BLaER1 (cell line): ENCODE measurements at regions not wholly inside any gene's neighbourhood (a gene's known extent, or its start where the extent isn't known, plus 50 kb on each side); places are given as distances from the start of the nearest gene placed in this dataset.
"Not testable (repeated sequence)": the region's sequence is repeated elsewhere in the genome, so short reads cannot be mapped to it uniquely, and the experiment has no call there.

Experiments
- H3K27ac ChIP-seq: shearing (Covaris generic); formaldehyde crosslinking; 2 replicates; pipeline ENCODE4 v1.8.1; 2022
- H3K27me3 ChIP-seq: shearing (Covaris generic); formaldehyde crosslinking; 2 replicates; pipeline ENCODE4 v1.8.1; 2022
- H3K36me3 ChIP-seq: shearing (Covaris generic); formaldehyde crosslinking; 2 replicates; pipeline ENCODE4 v1.8.1; 2022
- H3K4me1 ChIP-seq: shearing (Covaris generic); formaldehyde crosslinking; 2 replicates; pipeline ENCODE4 v1.8.1; 2022
- H3K4me2 ChIP-seq: shearing (Covaris generic); formaldehyde crosslinking; 2 replicates; pipeline ENCODE4 v1.8.1; 2022
- H3K4me3 ChIP-seq: shearing (Covaris generic); formaldehyde crosslinking; 2 replicates; pipeline ENCODE4 v1.8.1; 2022
- H3K9ac ChIP-seq: shearing (Covaris generic); formaldehyde crosslinking; 2 replicates; pipeline ENCODE4 v1.8.1; 2022
- H3K9me3 ChIP-seq: shearing (Covaris generic); formaldehyde crosslinking; 2 replicates; pipeline ENCODE4 v1.8.1; 2022
- H4K20me1 ChIP-seq: shearing (Covaris generic); formaldehyde crosslinking; 2 replicates; pipeline ENCODE4 v1.8.1; 2022
- Cebpa-rat ChIP-seq: shearing (Covaris generic); IDR thresholded peaks from 2 replicates; pipeline ENCODE4 v1.8.1; 2022

GRCh38 chr9:78103971-78104433 lies 72.4 kb upstream of the GNAQ start:
- Histone ChIP-seq H3K4me2 (peak overlapping the region; percentile 13; the same call in 1 of the 2 replicates), H4K20me1 (no peaks in the 10 kb centered on the region), H3K36me3 (no peaks in the 10 kb centered on the region), H3K4me3 (no peak overlapping the region), H3K9me3 (peaks cover 21% of the 10 kb centered on the region), H3K27me3 (no peaks in the 10 kb centered on the region), H3K9ac (no peak overlapping the region), H3K4me1 (peaks cover 16% of the 10 kb centered on the region), H3K27ac (no peak overlapping the region)
- TF ChIP-seq Cebpa-rat = no peak

DNA sequence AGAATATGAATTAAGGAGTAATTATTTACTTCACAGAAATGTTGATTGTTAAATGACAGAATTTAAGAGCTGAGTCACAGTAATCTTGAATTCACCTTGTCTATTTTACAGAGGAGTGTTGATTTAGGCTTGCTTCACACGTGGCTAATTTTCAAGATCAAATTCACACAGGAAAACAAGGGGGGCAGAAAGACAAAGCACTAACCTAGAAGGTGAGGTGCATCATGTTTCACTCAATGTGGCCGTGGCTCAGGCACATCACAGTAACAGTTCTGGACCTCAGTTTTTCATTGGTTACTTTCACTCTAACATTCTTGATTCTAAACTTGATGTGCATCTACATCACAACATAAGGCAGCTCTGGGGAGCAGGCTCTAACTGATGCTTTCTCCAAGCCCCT lies 69.6 kb upstream of the GNAQ start:
- no peak overlapping the region for H3K9ac ChIP-seq
- H3K27ac ChIP-seq = no peak overlapping the region
- no peak for TF ChIP-seq Cebpa-rat

GRCh38 chr9:78097541-78097940 lies 65.9 kb upstream of the GNAQ start:
- Histone ChIP-seq H3K27ac (no peak overlapping the region), H3K4me2 (peak overlapping the region; percentile 15; the same call in 1 of the 2 replicates), H3K4me1 (peaks cover 6% of the 10 kb centered on the region; the same call in 1 of the 2 replicates), H3K9me3 (peaks cover 4% of the 10 kb centered on the region; the same call in 1 of the 2 replicates), H4K20me1 (no peaks in the 10 kb centered on the region), H3K27me3 (no peaks in the 10 kb centered on the region), H3K4me3 (no peak overlapping the region), H3K36me3 (no peaks in the 10 kb centered on the region), H3K9ac (no peak overlapping the region)
- no peak for TF ChIP-seq Cebpa-rat

More for the DNA sequence above, 69.6 kb upstream of the GNAQ start:
- Histone ChIP-seq H3K4me2 (no peak overlapping the region), H3K4me1 (peaks cover 16% of the 10 kb centered on the region), H4K20me1 (no peaks in the 10 kb centered on the region), H3K27me3 (no peaks in the 10 kb centered on the region), H3K36me3 (no peaks in the 10 kb centered on the region), H3K9me3 (peaks cover 4% of the 10 kb centered on the region), H3K4me3 (no peak overlapping the region)

DNA sequence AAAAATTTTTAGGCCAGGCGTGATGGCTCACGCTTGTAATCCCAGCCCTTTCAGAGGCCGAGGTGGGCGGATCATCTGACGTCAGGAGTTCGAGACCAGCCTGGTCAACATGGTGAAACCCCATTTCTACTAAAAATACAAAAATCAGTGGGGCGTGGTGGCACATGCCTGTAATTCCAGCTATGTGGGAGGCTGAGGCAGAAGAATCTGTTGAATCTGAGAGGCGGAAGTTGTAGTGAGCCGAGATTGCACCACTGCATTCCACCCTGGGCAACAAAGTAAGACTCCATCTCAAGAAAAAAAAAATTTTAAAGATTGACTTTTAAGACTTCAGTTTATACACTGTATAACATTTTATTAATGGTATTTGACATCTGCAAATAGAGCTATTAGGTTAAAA lies 60.1 kb upstream of the GNAQ start:
- no peaks in the 10 kb centered on the region for H3K4me1 ChIP-seq
- no peak overlapping the region for H3K4me3 ChIP-seq
- no peaks in the 10 kb centered on the region for H3K9me3 ChIP-seq
- H3K27me3 ChIP-seq = no peaks in the 10 kb centered on the region
- H3K36me3 ChIP-seq = no peaks in the 10 kb centered on the region
- no peak for TF ChIP-seq Cebpa-rat
- no peaks in the 10 kb centered on the region for H4K20me1 ChIP-seq
- no peak overlapping the region for H3K4me2 ChIP-seq
- H3K9ac ChIP-seq = no peak overlapping the region
- H3K27ac ChIP-seq = no peak overlapping the region

DNA sequence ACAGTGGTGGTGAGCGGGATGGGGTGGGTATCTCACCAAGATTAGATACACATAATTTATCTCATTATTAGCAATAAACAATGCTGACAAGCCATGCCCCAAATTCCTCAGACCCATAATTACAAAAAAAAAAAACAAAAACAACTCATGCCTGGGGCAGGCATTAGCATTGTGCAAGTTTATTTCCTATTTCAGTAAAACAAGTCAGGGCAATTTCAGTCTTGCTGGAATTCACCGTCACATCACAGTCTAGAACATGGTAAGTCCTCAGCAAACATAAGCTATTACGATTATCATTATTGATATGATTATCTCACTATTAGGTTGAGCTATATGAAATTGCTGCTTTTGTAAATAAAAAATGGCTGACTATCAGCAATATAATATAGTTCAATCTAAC lies 57.5 kb upstream of the GNAQ start:
- Histone ChIP-seq H3K27ac (no peak overlapping the region), H3K9ac (no peak overlapping the region), H3K36me3 (no peaks in the 10 kb centered on the region), H3K4me3 (no peak overlapping the region), H3K9me3 (no peaks in the 10 kb centered on the region), H3K4me1 (no peaks in the 10 kb centered on the region), H3K4me2 (no peak overlapping the region), H3K27me3 (no peaks in the 10 kb centered on the region), H4K20me1 (no peaks in the 10 kb centered on the region)
- no peak for TF ChIP-seq Cebpa-rat

- not testable (repeated sequence) for H3K27me3 ChIP-seq, H3K4me1 ChIP-seq
These were observed 56.6 kb upstream of the GNAQ start for GRCh38 chr9:78088190-78088589.

More at GRCh38 chr9:78088190-78088589, 56.6 kb upstream of the GNAQ start:
- not testable (repeated sequence) for H3K4me2 ChIP-seq, H4K20me1 ChIP-seq, H3K4me3 ChIP-seq, H3K27ac ChIP-seq, H3K36me3 ChIP-seq, H3K9ac ChIP-seq, H3K9me3 ChIP-seq
